SK-N-MC (cell line): ENCODE measurements at regions not wholly inside any gene's neighbourhood (a gene's known extent, or its start where the extent isn't known, plus 50 kb on each side); places are given as distances from the start of the nearest gene placed in this dataset.

Source experiments
- DNase-seq: peaks from one replicate; pipeline ENCODE4 v3.0.0-alpha.2; 2011; ENCODE audit warnings: low read depth, low spot score
- H3K27ac ChIP-seq: fragments of 200-600 bp; sonication (generic); 2 replicates; pipeline ENCODE4 v1.5.1; 2016; ENCODE audit warnings: mixed run types
- H3K36me3 ChIP-seq: fragments of 200-600 bp; sonication (generic); 2 replicates; pipeline ENCODE4 v1.6.1; 2017; ENCODE audit warnings: antibody characterized with exemption, low read length, mixed read lengths; ENCODE audit not compliant: insufficient read depth
- H3K4me3 ChIP-seq: fragments of 200-600 bp; sonication (generic); 2 replicates; pipeline ENCODE4 v1.5.1; 2016
- H3K9ac ChIP-seq: fragments of 200-600 bp; sonication (generic); 2 replicates; pipeline ENCODE4 v1.8.0; 2017; ENCODE audit warnings: mixed run types, mixed read lengths; ENCODE audit not compliant: insufficient read length
- H3K9me3 ChIP-seq: fragments of 200-600 bp; sonication (generic); 2 replicates; pipeline ENCODE4 v1.6.1; 2017; ENCODE audit warnings: low read depth, mild to moderate bottlenecking, antibody characterized with exemption, low read length, moderate library complexity, mixed read lengths
- EZH2 ChIP-seq: fragments of 200-600 bp; sonication (generic); IDR thresholded peaks from one replicate; pipeline ENCODE4 v1.6.1; 2017; ENCODE audit warnings: antibody characterized with exemption
- FOXP2 ChIP-seq: optimal IDR thresholded peaks from 2 replicates; pipeline ENCODE3; 2011; ENCODE audit warnings: mild to moderate bottlenecking, moderate library complexity; ENCODE audit not compliant: insufficient read depth; ENCODE audit errors: extremely low read length, control extremely low read depth
- POLR2AphosphoS5 ChIP-seq: IDR thresholded peaks from 2 replicates; pipeline ENCODE4 v1.6.1; 2012; ENCODE audit warnings: mild to moderate bottlenecking, low read depth, low read length, borderline replicate concordance

- Histone ChIP-seq H3K27ac (no peak overlapping the region), H3K4me3 (no peak overlapping the region), H3K36me3 (no peaks in the 10 kb centered on the region), H3K9ac (no peak overlapping the region), H3K9me3 (no peaks in the 10 kb centered on the region)
- DNase-seq: no peak
- TF ChIP-seq EZH2 (no peak), FOXP2 (no peak), POLR2AphosphoS5 (no peak)
Measured at GRCh38 chrX:2581296-2581695, 80.5 kb upstream of the DHRSX start.

GRCh38 chrX:2578864-2579263 lies 78.1 kb upstream of the DHRSX start:
- H3K27ac ChIP-seq: no peak overlapping the region
- H3K36me3 ChIP-seq: no peaks in the 10 kb centered on the region
- DNase-seq: no peak
- no peak overlapping the region for H3K9ac ChIP-seq
- no peaks in the 10 kb centered on the region for H3K9me3 ChIP-seq
- H3K4me3 ChIP-seq: no peak overlapping the region
- TF ChIP-seq EZH2 (no peak), POLR2AphosphoS5 (no peak), FOXP2 (no peak)

GRCh38 chrX:2577844-2578466 lies 77.2 kb upstream of the DHRSX start:
- no peak overlapping the region for H3K9ac ChIP-seq
- no peak for TF ChIP-seq FOXP2
- peak overlapping the region; percentile 46; the same call in 1 of the 2 replicates for H3K27ac ChIP-seq
- H3K9me3 ChIP-seq: no peaks in the 10 kb centered on the region
- no peak for DNase-seq
- H3K36me3 ChIP-seq: no peaks in the 10 kb centered on the region
- peak overlapping the region; percentile 45 for H3K4me3 ChIP-seq

GRCh38 chrX:2576793-2577192 lies 76.0 kb upstream of the DHRSX start:
- Histone ChIP-seq H3K9me3 (no peaks in the 10 kb centered on the region), H3K4me3 (no peak overlapping the region), H3K36me3 (no peaks in the 10 kb centered on the region), H3K27ac (no peak overlapping the region), H3K9ac (no peak overlapping the region)
- DNase-seq: no peak
- TF ChIP-seq POLR2AphosphoS5: no peak
- no peak for TF ChIP-seq EZH2
- no peak for TF ChIP-seq FOXP2

- no peak overlapping the region for H3K27ac ChIP-seq
- H3K4me3 ChIP-seq: no peak overlapping the region
- no peak for DNase-seq
- H3K9ac ChIP-seq: no peak overlapping the region
- TF ChIP-seq FOXP2 (no peak), EZH2 (no peak), POLR2AphosphoS5 (no peak)
- H3K36me3 ChIP-seq: no peaks in the 10 kb centered on the region
- no peaks in the 10 kb centered on the region for H3K9me3 ChIP-seq
Measured at GRCh38 chrX:2574271-2574670, 73.5 kb upstream of the DHRSX start.

- Histone ChIP-seq H3K9ac (no peak overlapping the region), H3K27ac (no peak overlapping the region), H3K4me3 (no peak overlapping the region), H3K9me3 (no peaks in the 10 kb centered on the region), H3K36me3 (no peaks in the 10 kb centered on the region)
- TF ChIP-seq POLR2AphosphoS5 (no peak), EZH2 (no peak), FOXP2 (no peak)
- DNase-seq: no peak
Measured at GRCh38 chrX:2572740-2573139, 72.0 kb upstream of the DHRSX start.

- TF ChIP-seq FOXP2 (no peak), EZH2 (no peak), POLR2AphosphoS5 (no peak)
- H3K27ac ChIP-seq: no peak overlapping the region
- DNase-seq: no peak
- no peak overlapping the region for H3K9ac ChIP-seq
- no peaks in the 10 kb centered on the region for H3K9me3 ChIP-seq
- H3K36me3 ChIP-seq: no peaks in the 10 kb centered on the region
- H3K4me3 ChIP-seq: no peak overlapping the region
Measured at GRCh38 chrX:2568125-2568524, 67.3 kb upstream of the DHRSX start.

GRCh38 chrX:2566055-2566454 lies 65.3 kb upstream of the DHRSX start:
- no peak overlapping the region for H3K27ac ChIP-seq
- no peak for DNase-seq
- no peak overlapping the region for H3K4me3 ChIP-seq
- no peaks in the 10 kb centered on the region for H3K9me3 ChIP-seq
- H3K36me3 ChIP-seq: no peaks in the 10 kb centered on the region
- no peak for TF ChIP-seq POLR2AphosphoS5
- TF ChIP-seq EZH2: no peak
- no peak for TF ChIP-seq FOXP2
- no peak overlapping the region for H3K9ac ChIP-seq

GRCh38 chrX:2561456-2561855 lies 60.7 kb upstream of the DHRSX start:
- Histone ChIP-seq H3K27ac (no peak overlapping the region), H3K4me3 (no peak overlapping the region), H3K9me3 (no peaks in the 10 kb centered on the region), H3K9ac (no peak overlapping the region), H3K36me3 (no peaks in the 10 kb centered on the region)
- no peak for DNase-seq
- TF ChIP-seq EZH2 (no peak), FOXP2 (no peak), POLR2AphosphoS5 (no peak)
